Breast epithelium (tissue), 3 donors: ENCODE measurements at regions not wholly inside any gene's neighbourhood (a gene's known extent, or its start where the extent isn't known, plus 50 kb on each side); places are given as distances from the start of the nearest gene placed in this dataset.

Source experiments
- CTCF ChIP-seq, 3 donors: fragments of 450-650 bp; IDR thresholded peaks; one replicate each; pipeline ENCODE4 v1.5.1; 2016 to 2017; ENCODE audit warnings: antibody characterized with exemption in 3 of 3, mild to moderate bottlenecking in 3 of 3, moderate library complexity in 3 of 3
- POLR2AphosphoS5 ChIP-seq, 3 donors: sonication (generic); formaldehyde crosslinking; IDR thresholded peaks; one replicate each; pipeline ENCODE4 v1.6.1; 2017; ENCODE audit warnings: antibody characterized with exemption in 3 of 3

- TF ChIP-seq CTCF (IDR thresholded peaks at IDR 0.05), result no peak
- TF ChIP-seq POLR2AphosphoS5 (IDR thresholded peaks at IDR 0.05), result no peak
Measured at GRCh38 chr10:78749200-78749599, 319.6 kb upstream of the ZMIZ1 start.
